ENCODE measurements at regions not wholly inside any gene's neighbourhood (a gene's known extent, or its start where the extent isn't known, plus 50 kb on each side); places are given as distances from the start of the nearest gene placed in this dataset.

GRCh38 chr13:78319101-78319627 is 284.2 kb downstream of the POU4F1 start:
- no peak for TF ChIP-seq CTCF (IDR thresholded peaks at IDR 0.05; ENCODE audit: low read depth, low read length, missing control alignments)
- no peak for DNase-seq (ENCODE audit: low read depth)
- H3K4me3 ChIP-seq (ENCODE audit: low read depth, low read length): no peak overlapping the region

GRCh38 chr13:78317030-78317429 is 286.3 kb downstream of the POU4F1 start:
- no peak for DNase-seq (ENCODE audit: low read depth)
- TF ChIP-seq CTCF (IDR thresholded peaks at IDR 0.05; ENCODE audit: low read depth, low read length, missing control alignments): peak; percentile 45

GRCh38 chr13:78309497-78310180 is 293.7 kb downstream of the POU4F1 start:
- no peak for TF ChIP-seq CTCF (IDR thresholded peaks at IDR 0.05; ENCODE audit: low read depth, low read length, missing control alignments)
- H3K4me3 ChIP-seq (ENCODE audit: low read depth, low read length): no peak overlapping the region
- no peak for DNase-seq (ENCODE audit: low read depth)

More at GRCh38 chr13:78317030-78317429, 286.3 kb downstream of the POU4F1 start:
- H3K4me3 ChIP-seq (ENCODE audit: low read depth, low read length): no peak overlapping the region

GRCh38 chr13:78306519-78307206 is 296.7 kb downstream of the POU4F1 start:
- TF ChIP-seq CTCF (IDR thresholded peaks at IDR 0.05; ENCODE audit: low read depth, low read length, missing control alignments): no peak
- H3K4me3 ChIP-seq (ENCODE audit: low read depth, low read length): no peak overlapping the region
- DNase-seq (ENCODE audit: low read depth): no peak

GRCh38 chr13:78305171-78305570 is 298.2 kb downstream of the POU4F1 start:
- no peak for TF ChIP-seq CTCF (IDR thresholded peaks at IDR 0.05; ENCODE audit: low read depth, low read length, missing control alignments)
- DNase-seq (ENCODE audit: low read depth): no peak
- H3K4me3 ChIP-seq (ENCODE audit: low read depth, low read length): no peak overlapping the region

GRCh38 chr13:78299832-78300623 is 303.3 kb downstream of the POU4F1 start:
- no peak overlapping the region for H3K4me3 ChIP-seq (ENCODE audit: low read depth, low read length)
- no peak for DNase-seq (ENCODE audit: low read depth)
- no peak for TF ChIP-seq CTCF (IDR thresholded peaks at IDR 0.05; ENCODE audit: low read depth, low read length, missing control alignments)

All from GM12864 (cell line).